H7 (cell line): ENCODE measurements at regions not wholly inside any gene's neighbourhood (a gene's known extent, or its start where the extent isn't known, plus 50 kb on each side); places are given as distances from the start of the nearest gene placed in this dataset.
A peak's percentile ranks its signal among the peaks of the same experiment; 100 is the strongest.

ENCODE experiments used
- DNase-seq: peaks from one replicate; pipeline ENCODE4 v3.0.0; 2012
- H3K27me3 ChIP-seq: 2 replicates; pipeline ENCODE4 v1.6.0; 2011; ENCODE audit warnings: mild to moderate bottlenecking, low read length; ENCODE audit not compliant: control insufficient read depth, insufficient read depth
- H3K36me3 ChIP-seq: replicated peaks from 2 replicates; pipeline ENCODE4 v1.5.1; 2011; ENCODE audit warnings: low read length; ENCODE audit not compliant: control insufficient read depth, insufficient read depth
- H3K4me3 ChIP-seq: 2 replicates; pipeline ENCODE4 v1.5.1; 2011; ENCODE audit warnings: low read depth, mild to moderate bottlenecking, control low read depth, low read length, moderate library complexity; ENCODE audit not compliant: insufficient read depth

DNA sequence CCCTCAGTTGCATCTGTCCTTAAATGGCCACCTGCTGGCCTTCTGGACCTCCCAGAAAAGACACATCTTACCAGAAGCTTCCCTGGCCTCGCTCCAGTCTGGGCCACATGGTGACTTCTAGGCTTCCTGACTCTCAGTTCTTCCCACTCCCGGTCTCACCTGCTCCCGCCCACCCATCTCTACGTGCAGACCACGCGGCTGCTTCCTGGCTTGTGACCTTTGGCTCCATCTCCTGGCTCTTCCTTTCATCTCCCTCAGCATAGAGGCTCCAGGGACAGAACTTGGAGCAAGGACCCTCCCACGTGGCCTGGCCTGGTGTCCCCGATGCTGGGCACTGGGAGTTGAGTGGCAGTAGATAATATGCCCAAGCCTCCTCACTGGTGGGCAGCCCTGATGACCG lies 124.9 kb upstream of the IRF2BP2 start:
- Histone ChIP-seq H3K36me3 (no peaks in the 10 kb centered on the region), H3K4me3 (no peak overlapping the region), H3K27me3 (no peaks in the 10 kb centered on the region)
- no peak for DNase-seq

DNA sequence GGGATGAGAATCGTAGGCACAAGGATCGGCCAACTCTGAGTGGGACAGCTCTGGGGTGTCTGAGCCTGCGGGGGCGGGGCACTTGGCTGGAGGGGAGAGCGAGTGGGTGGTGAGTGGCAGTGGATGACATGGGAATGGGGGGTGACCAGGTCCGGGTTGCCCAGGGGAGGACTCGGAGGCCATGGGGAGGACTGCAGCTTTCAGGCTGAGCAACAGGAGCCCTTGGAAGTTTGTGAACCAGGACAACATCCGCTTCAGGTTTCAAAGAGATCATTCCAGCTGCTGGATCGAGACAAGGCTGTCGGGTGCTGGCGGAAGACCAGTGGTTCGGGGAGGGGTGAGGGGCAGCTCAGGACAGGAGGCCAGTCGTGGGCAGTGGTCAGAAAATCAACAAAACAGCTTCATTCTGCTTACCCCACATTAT lies 124.4 kb upstream of the IRF2BP2 start:
- no peaks in the 10 kb centered on the region for H3K36me3 ChIP-seq
- no peak overlapping the region for H3K4me3 ChIP-seq
- no peak for DNase-seq
- no peaks in the 10 kb centered on the region for H3K27me3 ChIP-seq

DNA sequence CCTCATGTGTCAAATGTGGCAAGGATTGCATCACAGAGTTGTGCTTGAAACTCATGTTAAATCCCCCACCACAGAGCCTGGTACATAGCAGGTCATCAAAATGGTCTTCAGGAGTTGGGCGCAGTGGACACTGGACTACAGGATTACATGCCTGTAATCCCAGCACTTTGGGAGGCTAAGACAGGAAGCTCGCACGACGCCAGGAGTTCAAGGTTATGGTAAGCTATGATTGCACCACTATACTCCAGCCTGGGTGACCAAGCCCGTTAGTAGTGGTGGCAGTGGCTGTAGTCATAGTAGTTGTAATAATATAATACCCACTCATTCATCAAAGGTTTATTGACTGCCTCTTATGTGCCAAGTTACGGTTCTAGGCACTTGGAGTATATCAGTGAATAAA lies 123.4 kb upstream of the IRF2BP2 start:
- Histone ChIP-seq H3K36me3 (no peaks in the 10 kb centered on the region), H3K27me3 (no peaks in the 10 kb centered on the region), H3K4me3 (no peak overlapping the region)
- DNase-seq = no peak

DNA sequence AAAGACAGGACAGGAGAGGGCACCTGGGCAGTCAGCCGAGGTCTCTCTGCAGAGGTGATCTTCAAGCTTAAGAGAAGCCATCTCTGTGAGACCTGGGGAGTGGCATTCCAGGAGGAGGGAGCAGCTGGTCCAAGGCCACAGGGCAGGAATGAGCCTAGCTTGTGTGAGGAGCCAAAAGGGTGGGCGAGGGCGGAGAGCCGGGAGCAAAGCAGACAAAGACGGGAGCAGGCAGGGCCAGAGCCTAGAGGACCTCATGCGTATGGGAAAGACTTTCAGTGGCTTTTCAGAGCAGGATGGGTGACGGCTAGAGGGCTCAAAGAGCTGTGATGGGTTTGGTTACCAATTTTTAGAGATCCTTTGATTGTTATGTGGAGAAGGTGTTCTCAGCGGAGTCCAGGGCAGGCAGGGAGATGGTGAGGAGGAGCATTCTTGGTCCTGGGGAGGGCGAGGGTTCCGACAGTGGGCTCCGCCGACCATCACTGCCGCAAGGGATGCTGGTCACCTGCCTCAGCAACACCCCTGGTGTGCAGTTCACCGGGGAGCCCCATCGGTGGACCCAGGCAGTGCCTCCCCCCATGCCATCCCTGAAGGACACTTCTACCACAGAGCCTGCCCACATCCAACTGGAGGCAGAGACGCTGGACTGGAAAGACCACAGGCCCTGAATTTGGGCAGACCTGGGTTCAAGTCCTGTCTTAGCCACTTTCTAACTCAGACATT lies 122.9 kb upstream of the IRF2BP2 start:
- Histone ChIP-seq H3K27me3 (no peaks in the 10 kb centered on the region), H3K4me3 (no peak overlapping the region), H3K36me3 (no peaks in the 10 kb centered on the region)
- DNase-seq = no peak

DNA sequence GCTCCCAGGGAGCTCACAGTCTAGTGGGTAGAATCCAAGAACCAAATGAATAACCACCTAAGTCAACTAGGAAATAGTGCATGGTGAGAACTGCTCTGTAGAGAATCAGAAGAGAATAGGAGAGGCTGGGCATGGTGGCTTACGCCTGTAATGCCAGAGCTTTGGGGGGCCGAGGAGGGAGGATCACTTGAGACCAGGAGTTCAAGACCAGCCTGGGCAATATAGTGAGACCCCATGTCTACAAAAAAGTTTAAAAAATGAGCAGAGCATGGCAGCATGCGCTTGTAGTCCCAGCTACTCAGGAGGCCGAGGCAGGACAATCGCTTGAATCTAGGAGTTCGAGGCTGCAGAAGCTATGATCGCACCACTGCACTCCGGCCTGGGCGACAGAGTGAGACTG lies 122.3 kb upstream of the IRF2BP2 start:
- H3K4me3 ChIP-seq = no peak overlapping the region
- no peaks in the 10 kb centered on the region for H3K27me3 ChIP-seq
- no peaks in the 10 kb centered on the region for H3K36me3 ChIP-seq
- DNase-seq = no peak

DNA sequence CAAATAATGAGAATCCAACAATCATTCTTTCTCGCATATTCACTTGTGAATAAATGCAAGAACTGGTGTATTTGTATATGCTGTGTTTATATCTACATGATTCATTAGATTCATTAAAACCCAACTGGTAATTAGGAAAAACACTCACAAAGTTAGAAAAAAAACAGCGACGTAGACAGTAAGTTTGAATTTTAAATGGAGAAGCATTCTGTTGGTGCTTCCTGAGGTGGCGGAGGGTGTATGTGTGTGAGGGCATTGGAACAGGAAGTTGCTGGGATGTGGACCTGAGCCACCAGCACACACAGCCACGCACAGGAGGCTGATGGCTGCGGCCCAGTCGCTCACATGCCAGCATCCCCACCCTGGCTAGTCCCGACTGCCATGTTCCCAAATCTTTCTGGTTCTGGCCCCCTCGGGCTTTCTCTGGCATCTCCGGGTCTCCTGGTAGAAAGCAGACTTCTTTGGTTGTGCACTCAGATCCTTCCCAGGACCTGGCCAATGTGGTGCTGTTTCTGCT lies 121.6 kb upstream of the IRF2BP2 start:
- Histone ChIP-seq H3K4me3 (no peak overlapping the region), H3K36me3 (no peaks in the 10 kb centered on the region), H3K27me3 (no peaks in the 10 kb centered on the region)
- DNase-seq = no peak

DNA sequence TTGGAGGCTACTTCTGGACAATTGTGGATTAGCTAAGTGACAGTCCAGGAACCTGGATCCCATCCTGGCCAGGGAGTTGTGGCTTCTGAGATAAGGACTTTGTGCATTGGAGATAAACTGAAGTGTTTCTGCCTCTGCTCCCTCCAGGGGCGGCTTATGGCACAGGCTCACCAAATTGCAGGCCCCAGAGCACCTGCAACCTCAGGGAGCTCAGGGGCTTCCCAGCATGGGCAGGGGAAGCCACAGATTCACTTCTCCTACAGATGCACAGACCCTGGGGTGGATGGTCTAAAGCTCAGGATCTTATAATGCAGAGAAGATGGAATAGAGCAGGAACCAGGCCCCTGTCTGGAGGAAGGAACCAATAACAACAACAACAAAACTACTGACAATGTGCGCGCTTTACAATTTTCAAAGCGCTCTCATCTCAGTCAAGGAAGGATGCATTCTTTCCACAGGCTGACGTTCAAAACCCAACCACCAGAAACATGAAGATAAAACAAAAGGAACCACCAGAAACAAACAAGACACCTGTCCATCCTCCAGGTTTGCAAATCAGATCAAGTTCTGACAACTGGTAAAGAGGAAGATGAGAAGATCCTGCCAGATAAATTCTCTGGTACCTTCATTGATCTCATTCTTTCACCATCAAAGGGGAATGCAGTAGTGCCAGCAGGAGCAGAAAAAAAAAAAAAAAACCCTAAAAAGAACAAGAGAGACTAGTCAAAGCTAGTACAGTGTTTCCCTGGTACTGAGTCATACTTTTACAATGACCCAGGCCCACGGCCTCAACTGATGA lies 121.0 kb upstream of the IRF2BP2 start:
- no peaks in the 10 kb centered on the region for H3K36me3 ChIP-seq
- no peak overlapping the region for H3K4me3 ChIP-seq
- H3K27me3 ChIP-seq = no peaks in the 10 kb centered on the region
- DNase-seq = peak; percentile 50

DNA sequence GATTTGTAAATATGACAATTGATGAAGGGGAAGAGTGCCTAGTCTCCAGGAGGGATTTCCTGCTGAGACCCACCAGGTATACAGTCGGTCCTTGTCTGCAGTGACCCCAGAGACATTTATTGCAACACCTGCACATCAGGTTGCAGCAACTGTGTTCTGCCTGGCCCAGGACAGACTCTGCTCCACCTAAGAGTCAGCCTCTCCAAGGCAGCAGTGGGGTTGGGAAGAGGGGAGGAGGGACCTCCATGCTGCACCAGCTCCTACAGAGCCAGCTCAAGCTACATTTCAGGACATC lies 120.4 kb upstream of the IRF2BP2 start:
- no peak for DNase-seq
- Histone ChIP-seq H3K27me3 (no peaks in the 10 kb centered on the region), H3K36me3 (no peaks in the 10 kb centered on the region), H3K4me3 (no peak overlapping the region)

DNA sequence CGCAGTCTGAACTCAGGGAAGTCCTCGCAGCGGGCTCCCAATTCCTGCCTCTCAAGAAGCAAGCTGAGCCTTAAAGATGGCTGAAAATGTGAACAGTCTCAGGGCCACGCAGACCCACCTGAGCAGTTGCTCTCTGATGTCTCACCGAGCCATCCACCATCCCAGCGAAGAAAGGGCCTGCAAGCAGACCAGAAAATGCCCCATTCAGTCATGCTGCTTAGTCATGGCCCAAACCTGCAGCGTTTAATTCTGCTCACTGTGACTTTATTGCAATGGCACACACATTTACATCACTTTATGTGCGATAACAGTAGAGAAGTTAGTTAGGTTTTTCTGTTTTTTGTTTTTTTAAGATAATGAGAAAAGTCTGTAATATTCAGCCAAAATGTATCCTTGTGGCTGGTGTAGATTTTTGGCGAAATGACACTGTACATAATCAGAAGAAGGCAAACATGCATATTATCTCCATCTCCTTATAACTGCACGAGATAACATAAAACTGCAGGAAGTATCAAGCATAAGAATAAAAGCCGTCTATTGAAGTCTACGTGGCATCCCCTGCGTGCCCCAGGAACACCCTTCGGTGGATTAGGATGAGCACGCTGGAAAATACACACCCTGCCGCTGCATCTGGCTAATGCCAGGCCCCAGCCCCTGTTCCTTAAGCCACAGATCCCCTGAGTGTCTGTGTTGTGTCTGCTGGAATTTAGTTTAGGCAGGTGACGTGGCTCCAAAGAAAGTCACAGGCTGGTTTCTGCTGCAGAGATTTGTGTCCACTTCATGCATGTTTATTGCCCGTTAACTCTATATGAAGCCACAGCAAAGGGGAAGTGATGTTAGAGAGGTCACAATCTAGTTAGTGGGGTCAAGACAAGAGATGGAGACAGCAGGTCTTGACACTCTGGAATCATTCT lies 119.8 kb upstream of the IRF2BP2 start:
- no peak for DNase-seq
- H3K27me3 ChIP-seq = no peaks in the 10 kb centered on the region
- no peak overlapping the region for H3K4me3 ChIP-seq
- no peaks in the 10 kb centered on the region for H3K36me3 ChIP-seq

DNA sequence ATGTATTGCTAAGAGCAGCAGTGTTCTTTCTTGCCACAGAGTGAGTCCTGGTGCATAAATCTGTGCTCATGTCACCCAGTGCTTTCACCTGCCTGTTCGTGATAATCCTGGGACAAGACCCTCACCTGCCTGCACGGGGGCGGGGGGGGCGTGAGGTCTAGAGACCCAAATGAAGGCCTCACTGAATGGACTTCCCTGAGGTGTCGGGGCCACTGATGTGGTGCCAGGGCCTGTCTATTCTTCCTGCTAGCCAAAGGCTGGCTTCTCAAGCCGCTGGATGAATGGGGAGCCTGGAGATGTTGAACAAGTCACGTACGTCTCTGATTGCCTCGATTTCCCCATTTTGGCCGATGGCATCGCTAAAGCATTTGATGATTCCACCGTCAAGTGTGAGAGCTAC lies 118.8 kb upstream of the IRF2BP2 start:
- no peaks in the 10 kb centered on the region for H3K36me3 ChIP-seq
- no peaks in the 10 kb centered on the region for H3K27me3 ChIP-seq
- no peak overlapping the region for H3K4me3 ChIP-seq
- DNase-seq = no peak

DNA sequence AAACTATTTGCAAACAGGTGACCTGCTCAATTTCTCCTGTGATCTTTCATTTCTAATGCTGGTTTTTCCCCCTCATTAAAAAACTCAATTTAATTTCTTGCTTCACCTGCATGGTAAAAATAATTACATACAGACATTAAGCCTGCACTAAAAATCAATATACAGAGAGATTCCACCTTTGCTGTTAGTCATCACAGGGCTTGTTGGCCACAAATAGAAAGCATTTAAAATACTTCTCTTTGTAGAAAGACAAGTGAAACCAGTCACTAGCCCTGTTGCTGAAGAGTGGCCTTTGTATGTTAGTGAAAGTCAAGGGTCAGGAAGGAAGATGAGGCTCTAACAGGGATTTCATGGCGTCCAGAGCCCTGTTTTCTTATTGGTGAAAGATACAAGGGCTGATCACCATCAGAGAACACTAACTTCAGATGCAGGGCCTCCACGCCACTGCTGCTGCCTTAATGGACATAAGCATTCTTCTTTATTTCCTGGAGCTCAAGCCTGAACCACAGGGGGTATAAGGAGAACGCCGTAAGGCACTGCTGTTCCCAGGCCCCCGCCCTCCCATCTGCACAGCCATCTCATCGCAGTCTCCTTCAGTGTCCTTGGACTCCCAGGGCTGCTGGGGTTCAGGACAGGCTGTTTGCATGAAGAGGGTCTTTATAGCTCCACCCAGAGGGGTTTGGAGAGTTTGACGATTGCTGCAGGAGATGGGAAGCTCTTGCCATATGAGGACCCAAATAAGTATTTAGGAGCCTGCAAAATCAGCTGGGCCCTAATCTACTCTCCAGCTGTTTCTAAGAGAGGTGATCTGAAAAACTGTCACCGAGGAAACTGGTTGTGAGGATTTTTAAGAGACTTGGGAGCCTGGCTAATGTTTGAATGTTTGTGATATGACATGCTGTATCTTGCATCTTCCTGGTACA lies 117.3 kb upstream of the IRF2BP2 start:
- DNase-seq = peak; percentile 40
- Histone ChIP-seq H3K4me3 (no peak overlapping the region), H3K27me3 (no peaks in the 10 kb centered on the region; the same call in 1 of the 2 replicates), H3K36me3 (no peaks in the 10 kb centered on the region)

DNA sequence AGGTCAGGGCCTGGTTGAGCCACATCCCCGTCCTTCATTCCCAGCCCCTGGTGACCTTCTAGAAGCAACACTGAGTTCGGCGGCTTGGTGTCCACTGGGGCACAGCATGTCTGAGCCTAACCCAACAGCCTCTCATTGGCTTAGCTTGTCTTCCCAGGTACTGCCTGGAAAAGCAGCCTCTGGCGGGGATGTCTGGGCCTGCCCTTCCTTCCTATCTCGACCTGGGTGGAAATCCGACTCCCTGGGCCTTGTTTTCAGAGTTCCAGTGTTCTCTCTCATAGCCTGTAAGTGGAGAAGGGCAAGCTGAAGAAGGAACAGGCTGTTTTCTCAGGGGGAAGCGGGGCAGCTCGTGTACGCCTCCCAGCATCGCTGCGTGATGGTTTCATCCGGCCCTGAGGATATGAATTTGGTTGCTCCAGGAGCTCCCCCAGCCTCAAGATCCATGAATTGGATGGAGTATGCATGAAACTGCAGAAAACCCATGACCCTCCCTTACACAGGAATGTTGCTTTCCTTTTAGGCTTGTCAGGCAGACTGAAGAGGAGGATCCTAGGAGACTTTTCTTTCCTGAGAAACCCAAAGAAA lies 116.5 kb upstream of the IRF2BP2 start:
- no peaks in the 10 kb centered on the region; the same call in 1 of the 2 replicates for H3K27me3 ChIP-seq
- H3K36me3 ChIP-seq = no peaks in the 10 kb centered on the region
- peak; percentile 41 for DNase-seq
- no peak overlapping the region for H3K4me3 ChIP-seq

DNA sequence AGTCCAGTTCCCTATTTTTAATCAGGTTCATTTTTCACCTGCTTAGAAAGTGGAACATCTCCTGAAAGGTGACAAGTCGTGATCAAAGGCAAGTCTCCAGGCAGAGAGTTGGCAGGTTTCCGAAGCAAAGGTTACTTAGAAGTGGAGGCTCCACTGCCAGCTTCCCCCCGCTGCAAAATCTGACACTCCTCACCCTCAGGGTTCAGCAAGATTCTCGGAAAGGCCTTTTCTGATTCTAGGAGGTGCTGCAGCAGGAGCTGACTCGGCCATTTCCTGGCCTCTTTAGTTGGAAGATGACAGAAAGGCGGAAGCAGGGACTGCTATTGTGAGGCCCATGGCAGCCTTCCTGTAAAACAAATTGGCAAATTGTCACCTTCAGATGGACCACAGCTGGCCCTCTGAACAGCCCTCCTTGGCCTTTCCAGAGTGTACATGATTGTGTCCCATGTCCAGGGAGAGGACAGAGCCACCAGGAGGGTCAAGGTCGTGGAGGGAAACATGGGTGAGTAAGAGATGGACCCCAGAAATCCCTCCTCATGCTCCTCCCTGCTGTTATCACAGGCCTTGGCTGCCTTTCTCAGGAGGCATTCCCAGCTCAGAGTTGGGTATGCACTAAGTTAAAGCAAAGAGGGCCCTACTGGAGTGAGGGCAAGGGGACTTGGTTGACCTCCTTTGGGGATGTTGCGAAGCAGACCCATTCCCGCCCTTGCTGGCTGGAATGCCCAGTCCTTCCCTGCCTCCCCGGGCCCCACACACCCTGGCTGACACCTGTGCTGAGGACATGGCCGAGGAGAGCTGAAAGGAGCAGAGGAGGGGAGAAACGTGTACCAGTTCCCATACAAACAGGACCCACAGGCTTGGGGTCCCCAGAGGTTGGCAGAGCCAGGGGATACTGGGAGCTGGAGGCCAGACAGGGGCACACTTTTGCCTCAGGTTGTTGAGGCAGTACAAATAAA lies 115.5 kb upstream of the IRF2BP2 start:
- H3K27me3 ChIP-seq = no peaks in the 10 kb centered on the region; the same call in 1 of the 2 replicates
- H3K4me3 ChIP-seq = no peak overlapping the region
- no peak for DNase-seq
- H3K36me3 ChIP-seq = no peaks in the 10 kb centered on the region
